CD4-positive, CD25-positive, alpha-beta regulatory T cell (primary cell): ENCODE measurements at regions not wholly inside any gene's neighbourhood (a gene's known extent, or its start where the extent isn't known, plus 50 kb on each side); places are given as distances from the start of the nearest gene placed in this dataset.

Experiments
- ATAC-seq, 2 donors: fragments of 150-1000 bp; cut with Tn5 transposase; one replicate each; pipeline ENCODE4 v1.10.0; 2021; ENCODE audit warnings: low read depth in 2 of 2, moderate number of reproducible peaks in 2 of 2, moderate library complexity in 1 of 2
- DNase-seq, 3 donors: peaks; one replicate each; pipeline versions ENCODE4 v3.0.0 to v3.0.0-alpha.2; 2012 to 2022; ENCODE audit warnings: mixed read lengths in 1 of 3
- H3K27ac ChIP-seq: one replicate; pipeline ENCODE4 v1.7.0; 2013; ENCODE audit warnings: mild to moderate bottlenecking, low read length; ENCODE audit not compliant: insufficient read depth, poor library complexity, severe bottlenecking
- H3K27me3 ChIP-seq: one replicate; pipeline ENCODE4 v1.7.0; 2013; ENCODE audit warnings: low read length; ENCODE audit not compliant: control insufficient read depth, insufficient read depth
- H3K36me3 ChIP-seq: one replicate; pipeline ENCODE4 v1.7.0; 2013; ENCODE audit warnings: mild to moderate bottlenecking, low read length, moderate library complexity; ENCODE audit not compliant: control insufficient read depth, insufficient read depth
- H3K4me1 ChIP-seq: 2 replicates; pipeline ENCODE4 v1.7.0; 2013; ENCODE audit warnings: mild to moderate bottlenecking, low read length; ENCODE audit not compliant: insufficient read depth, control insufficient read depth, poor library complexity, severe bottlenecking
- H3K4me3 ChIP-seq: one replicate; pipeline ENCODE4 v1.7.0; 2013; ENCODE audit warnings: low read depth, mild to moderate bottlenecking, low read length, moderate library complexity
- H3K9me3 ChIP-seq, 2 experiments: 1 replicate in 1 of 2; 2 replicates in 1 of 2; pipeline ENCODE4 v1.7.0; 2013; ENCODE audit warnings: low read length in 2 of 2, mild to moderate bottlenecking in 1 of 2, moderate library complexity in 1 of 2; ENCODE audit not compliant: control insufficient read depth in 2 of 2
- H3K27ac Mint-ChIP-seq, 3 donors: one replicate each; pipeline ENCODE4 v1.8.0; 2020 to 2022; ENCODE audit warnings: mild to moderate bottlenecking in 3 of 3, mixed read lengths in 3 of 3, moderate library complexity in 2 of 3
- H3K27me3 Mint-ChIP-seq: one replicate; pipeline ENCODE4 v1.8.0; 2022; ENCODE audit warnings: mild to moderate bottlenecking, mixed read lengths
- H3K36me3 Mint-ChIP-seq: one replicate; pipeline ENCODE4 v1.8.0; 2020; ENCODE audit warnings: mixed read lengths
- H3K4me1 Mint-ChIP-seq, 4 donors: one replicate each; pipeline ENCODE4 v1.8.0; 2020 to 2022; ENCODE audit warnings: mixed read lengths in 4 of 4, mild to moderate bottlenecking in 1 of 4
- H3K4me3 Mint-ChIP-seq, 4 donors: one replicate each; pipeline ENCODE4 v1.8.0; 2020 to 2022; ENCODE audit warnings: mild to moderate bottlenecking in 4 of 4, mixed read lengths in 4 of 4, moderate library complexity in 3 of 4
- H3K9me3 Mint-ChIP-seq, 7 donors: one replicate each; pipeline ENCODE4 v1.8.0; 2020 to 2022; ENCODE audit warnings: mixed read lengths in 7 of 7, mild to moderate bottlenecking in 3 of 7, moderate library complexity in 2 of 7

DNA sequence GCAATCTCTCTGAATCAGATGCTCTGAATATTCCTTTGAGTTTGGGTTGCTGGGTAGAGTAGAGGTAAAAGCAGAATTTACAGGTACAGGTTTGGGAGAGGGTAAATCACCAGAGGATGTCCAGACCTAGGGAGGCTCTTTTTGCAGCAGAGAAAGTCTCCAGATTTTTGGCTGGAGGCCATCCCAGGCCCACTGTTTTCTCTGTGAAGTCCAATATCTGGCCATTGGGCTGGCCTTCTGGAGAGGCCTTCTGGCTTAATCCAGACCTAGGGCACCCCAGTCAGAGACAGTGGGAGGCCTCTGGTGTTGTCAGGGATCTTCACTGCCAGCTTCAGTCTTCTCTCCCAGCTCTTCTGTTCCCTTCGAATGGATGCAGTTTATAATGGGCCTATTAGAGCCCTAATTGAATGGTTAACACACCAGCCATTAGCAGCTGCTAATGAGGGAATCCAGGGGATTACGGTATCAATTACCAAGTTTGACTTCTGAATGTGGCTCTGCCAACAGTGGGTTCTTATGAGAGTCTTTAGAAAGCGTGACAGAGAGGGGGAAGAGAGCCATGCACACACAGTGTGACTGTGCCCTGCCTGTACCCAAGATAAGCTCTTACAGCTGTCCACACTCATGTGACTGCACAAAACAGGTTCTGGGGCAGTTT lies 183.1 kb downstream of the EMP1 start:
- no peaks in the 10 kb centered on the region for H3K36me3 Mint-ChIP-seq

DNA sequence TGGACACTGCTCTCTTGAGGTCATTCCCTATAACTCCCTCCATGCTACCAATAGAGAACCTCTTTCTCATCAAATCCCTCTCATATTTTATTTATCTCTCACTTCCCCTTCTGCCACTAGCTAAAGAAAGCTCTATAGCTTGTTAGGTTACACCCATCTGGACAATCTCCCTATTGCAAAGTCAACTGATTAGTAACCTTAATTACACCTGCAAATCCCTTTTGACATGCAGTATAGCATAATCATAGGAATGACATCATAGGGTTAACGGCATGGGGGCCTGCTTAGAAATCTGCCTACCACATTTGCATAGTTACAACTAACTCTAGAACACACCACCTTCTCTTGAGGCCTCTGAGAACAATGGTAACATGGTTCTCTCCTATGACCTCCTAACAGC lies 181.2 kb downstream of the EMP1 start:
- Mint-ChIP-seq H3K4me3 (no peak overlapping the region), H3K9me3 (peaks cover 0 to 4% (median 2%) of the 10 kb centered on the region in 7 donors), H3K27me3 (peaks cover 5% of the 10 kb centered on the region), H3K4me1 (no peaks in the 10 kb centered on the region), H3K36me3 (no peaks in the 10 kb centered on the region), H3K27ac (no peak overlapping the region)
- H3K4me3 ChIP-seq: no peak overlapping the region
- H3K27ac ChIP-seq: no peak overlapping the region
- no peaks in the 10 kb centered on the region for H3K4me1 ChIP-seq
- H3K36me3 ChIP-seq: no peaks in the 10 kb centered on the region
- no peak for DNase-seq
- ATAC-seq: no peak
- H3K27me3 ChIP-seq: peaks cover 3% of the 10 kb centered on the region
- no peaks in the 10 kb centered on the region for H3K9me3 ChIP-seq

More for the DNA sequence above, 183.1 kb downstream of the EMP1 start:
- Mint-ChIP-seq H3K27ac (no peak overlapping the region), H3K4me3 (no peak overlapping the region), H3K27me3 (peaks cover 4% of the 10 kb centered on the region), H3K4me1 (no peaks in the 10 kb centered on the region), H3K9me3 (peaks cover 0 to 4% (median 2%) of the 10 kb centered on the region in 7 donors)
- no peak overlapping the region for H3K27ac ChIP-seq
- DNase-seq (no peak), ATAC-seq (no peak)
- H3K36me3 ChIP-seq: no peaks in the 10 kb centered on the region
- no peak overlapping the region for H3K4me3 ChIP-seq
- no peaks in the 10 kb centered on the region for H3K4me1 ChIP-seq
- H3K9me3 ChIP-seq: no peaks in the 10 kb centered on the region
- peaks cover 3% of the 10 kb centered on the region for H3K27me3 ChIP-seq

DNA sequence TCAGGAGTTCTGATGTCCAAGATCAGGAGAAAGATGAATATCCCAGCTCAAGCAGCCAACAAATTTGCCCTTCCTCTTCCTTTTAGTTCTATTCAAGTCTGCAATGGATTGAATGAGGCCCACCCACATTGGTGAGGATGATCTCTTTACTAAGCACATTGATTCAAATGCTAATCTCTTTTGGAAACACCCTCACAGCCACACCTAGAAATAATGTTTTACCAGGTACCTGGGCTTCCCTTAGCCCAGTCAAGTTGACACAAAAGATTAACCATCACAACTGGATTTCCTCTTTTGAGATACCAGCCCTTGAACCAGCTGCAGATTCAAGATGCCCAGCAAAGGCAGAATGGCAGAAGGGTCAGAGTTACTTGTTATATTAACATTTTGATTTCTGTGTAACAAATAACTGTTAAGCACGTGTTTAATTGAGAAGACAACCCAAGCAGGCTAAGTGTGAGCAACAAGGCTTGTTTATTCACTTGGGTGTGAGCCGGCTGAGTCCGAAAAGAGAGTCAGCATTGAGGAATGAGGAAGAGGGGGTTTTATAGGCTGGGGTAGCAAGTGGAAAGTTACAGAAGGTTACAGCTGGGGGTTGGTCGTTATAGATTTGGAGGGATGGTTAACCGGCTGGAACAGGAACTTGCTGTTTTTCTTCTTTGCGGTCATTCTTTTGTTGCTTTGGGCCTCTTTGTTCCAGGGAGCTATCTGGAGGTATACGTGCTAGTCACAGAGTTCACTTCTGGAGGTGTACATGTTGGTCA lies 180.3 kb downstream of the EMP1 start:
- H3K27ac Mint-ChIP-seq: no peak overlapping the region
- H3K9me3 Mint-ChIP-seq: peaks cover 0 to 4% (median 2%) of the 10 kb centered on the region in 7 donors
- H3K4me3 Mint-ChIP-seq: no peak overlapping the region
- no peaks in the 10 kb centered on the region for H3K4me1 ChIP-seq
- H3K36me3 Mint-ChIP-seq: no peaks in the 10 kb centered on the region
- no peaks in the 10 kb centered on the region for H3K9me3 ChIP-seq
- no peaks in the 10 kb centered on the region for H3K36me3 ChIP-seq
- H3K4me3 ChIP-seq: no peak overlapping the region
- no peak overlapping the region for H3K27ac ChIP-seq
- ATAC-seq (no peak), DNase-seq (no peak)
- H3K27me3 ChIP-seq: peaks cover 2% of the 10 kb centered on the region
- H3K27me3 Mint-ChIP-seq: peaks cover 8% of the 10 kb centered on the region
- H3K4me1 Mint-ChIP-seq: no peaks in the 10 kb centered on the region

DNA sequence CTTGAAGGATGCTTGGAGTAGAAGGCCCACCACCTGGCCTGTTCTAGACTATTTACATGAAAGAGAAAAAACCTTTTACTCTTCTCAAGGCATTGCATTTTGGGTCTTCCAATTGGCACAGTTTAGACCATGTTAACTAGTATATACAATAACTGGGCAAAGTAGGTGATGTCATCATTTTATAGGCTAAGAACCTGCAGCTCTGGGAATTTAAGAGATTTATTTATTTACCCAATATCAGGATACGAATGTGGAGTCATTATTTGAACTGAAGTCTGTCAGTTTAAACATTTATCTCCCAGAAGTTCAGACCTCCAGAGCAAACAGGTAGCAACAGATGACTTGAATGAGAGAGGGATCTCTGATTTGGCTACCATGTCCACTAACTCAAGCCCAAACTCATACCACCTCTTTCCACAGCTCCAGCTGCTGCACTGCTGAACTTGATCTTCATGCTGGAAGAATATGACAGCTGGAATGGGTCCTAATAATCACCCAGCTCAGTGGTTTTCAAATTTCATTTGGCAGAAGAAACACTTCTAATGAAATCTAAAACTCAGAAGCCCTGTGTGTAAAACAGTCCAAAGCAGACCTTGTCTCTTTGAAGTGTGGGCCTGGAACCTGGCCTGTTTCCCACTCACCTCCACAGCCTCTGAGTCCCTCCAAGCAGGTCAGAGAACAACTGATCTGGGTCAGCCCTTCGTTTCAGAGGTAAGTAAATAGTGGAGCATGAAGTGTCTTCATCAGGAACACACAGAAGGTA lies 179.2 kb downstream of the EMP1 start:
- no peaks in the 10 kb centered on the region for H3K4me1 ChIP-seq
- H3K27ac ChIP-seq: no peak overlapping the region
- H3K27me3 Mint-ChIP-seq: peaks cover 5% of the 10 kb centered on the region
- H3K9me3 ChIP-seq: no peaks in the 10 kb centered on the region
- no peaks in the 10 kb centered on the region for H3K36me3 Mint-ChIP-seq
- DNase-seq: no peak
- ATAC-seq: no peak
- H3K27me3 ChIP-seq: no peaks in the 10 kb centered on the region
- no peaks in the 10 kb centered on the region for H3K4me1 Mint-ChIP-seq
- H3K27ac Mint-ChIP-seq: no peak overlapping the region
- H3K36me3 ChIP-seq: no peaks in the 10 kb centered on the region
- H3K4me3 ChIP-seq: no peak overlapping the region
- H3K9me3 Mint-ChIP-seq: peaks cover 0 to 4% (median under 1%) of the 10 kb centered on the region in 7 donors
- no peak overlapping the region for H3K4me3 Mint-ChIP-seq

- Histone ChIP-seq H3K36me3 (no peaks in the 10 kb centered on the region), H3K27ac (no peak overlapping the region), H3K4me3 (no peak overlapping the region), H3K9me3 (no peaks in the 10 kb centered on the region), H3K4me1 (no peaks in the 10 kb centered on the region), H3K27me3 (no peaks in the 10 kb centered on the region)
- Mint-ChIP-seq H3K27me3 (peaks cover 5% of the 10 kb centered on the region), H3K9me3 (peaks cover 0 to 4% (median 0%) of the 10 kb centered on the region in 7 donors), H3K4me3 (no peak overlapping the region), H3K4me1 (no peaks in the 10 kb centered on the region), H3K36me3 (no peaks in the 10 kb centered on the region), H3K27ac (no peak overlapping the region)
- DNase-seq: no peak
- no peak for ATAC-seq
These were observed 178.3 kb downstream of the EMP1 start for GRCh38 chr12:13374793-13375192.

DNA sequence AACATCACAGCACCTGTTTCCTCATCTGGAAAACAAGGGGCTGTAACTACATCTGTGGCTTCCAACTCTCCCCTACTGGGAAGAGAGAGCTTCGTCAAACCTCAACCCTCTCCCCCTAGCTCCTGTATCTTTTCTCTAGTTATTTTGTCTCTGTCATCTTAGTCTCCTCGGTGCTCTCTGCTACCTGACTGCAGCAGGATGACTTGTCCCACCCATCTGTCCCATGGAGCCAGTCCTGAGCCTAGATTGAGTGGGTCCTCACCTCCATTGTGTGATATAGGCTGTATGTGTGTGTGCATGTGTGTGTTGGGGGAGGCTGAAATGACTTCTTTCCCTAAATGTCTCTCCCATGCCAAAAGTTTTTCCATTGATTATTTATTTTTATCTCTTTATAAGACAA lies 177.3 kb downstream of the EMP1 start:
- Mint-ChIP-seq H3K36me3 (no peaks in the 10 kb centered on the region), H3K9me3 (peaks cover 0 to 4% (median 0%) of the 10 kb centered on the region in 7 donors), H3K4me3 (no peak overlapping the region), H3K4me1 (no peaks in the 10 kb centered on the region), H3K27ac (no peak overlapping the region), H3K27me3 (peaks cover 5% of the 10 kb centered on the region)
- no peak overlapping the region for H3K4me3 ChIP-seq
- H3K4me1 ChIP-seq: no peaks in the 10 kb centered on the region
- no peaks in the 10 kb centered on the region for H3K36me3 ChIP-seq
- DNase-seq (no peak), ATAC-seq (no peak)
- H3K9me3 ChIP-seq: no peaks in the 10 kb centered on the region
- H3K27me3 ChIP-seq: no peaks in the 10 kb centered on the region
- H3K27ac ChIP-seq: no peak overlapping the region

DNA sequence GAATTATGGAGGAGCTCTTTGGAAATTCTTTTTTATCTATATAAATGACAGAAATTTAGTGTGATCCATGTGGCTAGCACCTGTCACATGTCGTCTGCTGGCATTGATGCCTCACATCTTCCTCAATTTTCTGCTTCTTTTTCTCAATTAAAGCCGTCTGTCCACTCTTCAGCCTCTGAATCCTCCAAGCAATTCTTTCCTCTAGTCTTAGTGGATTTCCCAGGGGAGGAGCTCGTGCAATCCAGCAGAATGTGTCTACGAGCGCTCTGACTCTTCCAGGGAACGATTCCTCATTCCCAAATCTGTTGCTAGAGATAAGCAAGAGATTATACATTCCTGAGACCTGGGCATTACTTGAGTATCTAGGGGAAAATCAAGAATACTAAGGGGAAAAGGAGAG lies 176.6 kb downstream of the EMP1 start:
- no peak for ATAC-seq
- Mint-ChIP-seq H3K27ac (no peak overlapping the region), H3K4me3 (no peak overlapping the region), H3K4me1 (no peaks in the 10 kb centered on the region), H3K36me3 (no peaks in the 10 kb centered on the region), H3K27me3 (peaks cover 5% of the 10 kb centered on the region), H3K9me3 (peaks cover 0 to 4% (median 0%) of the 10 kb centered on the region in 7 donors)
- no peak overlapping the region for H3K27ac ChIP-seq
- no peak overlapping the region for H3K4me3 ChIP-seq
- DNase-seq: no peak
- H3K27me3 ChIP-seq: no peaks in the 10 kb centered on the region
- no peaks in the 10 kb centered on the region for H3K9me3 ChIP-seq
- no peaks in the 10 kb centered on the region for H3K4me1 ChIP-seq
- H3K36me3 ChIP-seq: no peaks in the 10 kb centered on the region
